ENCODE measurements at regions not wholly inside any gene's neighbourhood (a gene's known extent, or its start where the extent isn't known, plus 50 kb on each side); places are given as distances from the start of the nearest gene placed in this dataset.

GRCh38 chr3:22170370-22170769, 419.4 kb upstream of the ZNF385D start (continued):
- TF ChIP-seq, protein P1, sequence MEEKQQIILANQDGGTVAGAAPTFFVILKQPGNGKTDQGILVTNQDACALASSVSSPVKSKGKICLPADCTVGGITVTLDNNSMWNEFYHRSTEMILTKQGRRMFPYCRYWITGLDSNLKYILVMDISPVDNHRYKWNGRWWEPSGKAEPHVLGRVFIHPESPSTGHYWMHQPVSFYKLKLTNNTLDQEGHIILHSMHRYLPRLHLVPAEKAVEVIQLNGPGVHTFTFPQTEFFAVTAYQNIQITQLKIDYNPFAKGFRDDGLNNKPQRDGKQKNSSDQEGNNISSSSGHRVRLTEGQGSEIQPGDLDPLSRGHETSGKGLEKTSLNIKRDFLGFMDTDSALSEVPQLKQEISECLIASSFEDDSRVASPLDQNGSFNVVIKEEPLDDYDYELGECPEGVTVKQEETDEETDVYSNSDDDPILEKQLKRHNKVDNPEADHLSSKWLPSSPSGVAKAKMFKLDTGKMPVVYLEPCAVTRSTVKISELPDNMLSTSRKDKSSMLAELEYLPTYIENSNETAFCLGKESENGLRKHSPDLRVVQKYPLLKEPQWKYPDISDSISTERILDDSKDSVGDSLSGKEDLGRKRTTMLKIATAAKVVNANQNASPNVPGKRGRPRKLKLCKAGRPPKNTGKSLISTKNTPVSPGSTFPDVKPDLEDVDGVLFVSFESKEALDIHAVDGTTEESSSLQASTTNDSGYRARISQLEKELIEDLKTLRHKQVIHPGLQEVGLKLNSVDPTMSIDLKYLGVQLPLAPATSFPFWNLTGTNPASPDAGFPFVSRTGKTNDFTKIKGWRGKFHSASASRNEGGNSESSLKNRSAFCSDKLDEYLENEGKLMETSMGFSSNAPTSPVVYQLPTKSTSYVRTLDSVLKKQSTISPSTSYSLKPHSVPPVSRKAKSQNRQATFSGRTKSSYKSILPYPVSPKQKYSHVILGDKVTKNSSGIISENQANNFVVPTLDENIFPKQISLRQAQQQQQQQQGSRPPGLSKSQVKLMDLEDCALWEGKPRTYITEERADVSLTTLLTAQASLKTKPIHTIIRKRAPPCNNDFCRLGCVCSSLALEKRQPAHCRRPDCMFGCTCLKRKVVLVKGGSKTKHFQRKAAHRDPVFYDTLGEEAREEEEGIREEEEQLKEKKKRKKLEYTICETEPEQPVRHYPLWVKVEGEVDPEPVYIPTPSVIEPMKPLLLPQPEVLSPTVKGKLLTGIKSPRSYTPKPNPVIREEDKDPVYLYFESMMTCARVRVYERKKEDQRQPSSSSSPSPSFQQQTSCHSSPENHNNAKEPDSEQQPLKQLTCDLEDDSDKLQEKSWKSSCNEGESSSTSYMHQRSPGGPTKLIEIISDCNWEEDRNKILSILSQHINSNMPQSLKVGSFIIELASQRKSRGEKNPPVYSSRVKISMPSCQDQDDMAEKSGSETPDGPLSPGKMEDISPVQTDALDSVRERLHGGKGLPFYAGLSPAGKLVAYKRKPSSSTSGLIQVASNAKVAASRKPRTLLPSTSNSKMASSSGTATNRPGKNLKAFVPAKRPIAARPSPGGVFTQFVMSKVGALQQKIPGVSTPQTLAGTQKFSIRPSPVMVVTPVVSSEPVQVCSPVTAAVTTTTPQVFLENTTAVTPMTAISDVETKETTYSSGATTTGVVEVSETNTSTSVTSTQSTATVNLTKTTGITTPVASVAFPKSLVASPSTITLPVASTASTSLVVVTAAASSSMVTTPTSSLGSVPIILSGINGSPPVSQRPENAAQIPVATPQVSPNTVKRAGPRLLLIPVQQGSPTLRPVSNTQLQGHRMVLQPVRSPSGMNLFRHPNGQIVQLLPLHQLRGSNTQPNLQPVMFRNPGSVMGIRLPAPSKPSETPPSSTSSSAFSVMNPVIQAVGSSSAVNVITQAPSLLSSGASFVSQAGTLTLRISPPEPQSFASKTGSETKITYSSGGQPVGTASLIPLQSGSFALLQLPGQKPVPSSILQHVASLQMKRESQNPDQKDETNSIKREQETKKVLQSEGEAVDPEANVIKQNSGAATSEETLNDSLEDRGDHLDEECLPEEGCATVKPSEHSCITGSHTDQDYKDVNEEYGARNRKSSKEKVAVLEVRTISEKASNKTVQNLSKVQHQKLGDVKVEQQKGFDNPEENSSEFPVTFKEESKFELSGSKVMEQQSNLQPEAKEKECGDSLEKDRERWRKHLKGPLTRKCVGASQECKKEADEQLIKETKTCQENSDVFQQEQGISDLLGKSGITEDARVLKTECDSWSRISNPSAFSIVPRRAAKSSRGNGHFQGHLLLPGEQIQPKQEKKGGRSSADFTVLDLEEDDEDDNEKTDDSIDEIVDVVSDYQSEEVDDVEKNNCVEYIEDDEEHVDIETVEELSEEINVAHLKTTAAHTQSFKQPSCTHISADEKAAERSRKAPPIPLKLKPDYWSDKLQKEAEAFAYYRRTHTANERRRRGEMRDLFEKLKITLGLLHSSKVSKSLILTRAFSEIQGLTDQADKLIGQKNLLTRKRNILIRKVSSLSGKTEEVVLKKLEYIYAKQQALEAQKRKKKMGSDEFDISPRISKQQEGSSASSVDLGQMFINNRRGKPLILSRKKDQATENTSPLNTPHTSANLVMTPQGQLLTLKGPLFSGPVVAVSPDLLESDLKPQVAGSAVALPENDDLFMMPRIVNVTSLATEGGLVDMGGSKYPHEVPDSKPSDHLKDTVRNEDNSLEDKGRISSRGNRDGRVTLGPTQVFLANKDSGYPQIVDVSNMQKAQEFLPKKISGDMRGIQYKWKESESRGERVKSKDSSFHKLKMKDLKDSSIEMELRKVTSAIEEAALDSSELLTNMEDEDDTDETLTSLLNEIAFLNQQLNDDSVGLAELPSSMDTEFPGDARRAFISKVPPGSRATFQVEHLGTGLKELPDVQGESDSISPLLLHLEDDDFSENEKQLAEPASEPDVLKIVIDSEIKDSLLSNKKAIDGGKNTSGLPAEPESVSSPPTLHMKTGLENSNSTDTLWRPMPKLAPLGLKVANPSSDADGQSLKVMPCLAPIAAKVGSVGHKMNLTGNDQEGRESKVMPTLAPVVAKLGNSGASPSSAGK (IDR thresholded peaks at IDR 0.05) = no peak
- no peak for TF ChIP-seq CREM (IDR thresholded peaks at IDR 0.05; ENCODE audit: low read depth)
- no peak for TF ChIP-seq ARHGAP35 (IDR thresholded peaks at IDR 0.05; ENCODE audit: partially characterized antibody)
- TF ChIP-seq ZNF445 (CRISPR knock-in tag; IDR thresholded peaks at IDR 0.05; ENCODE audit: low read depth) = no peak
- no peak for TF ChIP-seq SMAD4 (CRISPR knock-in tag; conservative IDR thresholded peaks at IDR 0.05)
- no peak for TF ChIP-seq STAT5B (CRISPR knock-in tag; IDR thresholded peaks at IDR 0.05)
